Forelimb muscle (tissue), 1 donor: ENCODE measurements at regions not wholly inside any gene's neighbourhood (a gene's known extent, or its start where the extent isn't known, plus 50 kb on each side); places are given as distances from the start of the nearest gene placed in this dataset.

ENCODE experiments used
- DNase-seq: peaks from one replicate; pipeline ENCODE4 v3.0.0-alpha.2; 2013; ENCODE audit warnings: low read depth

DNA sequence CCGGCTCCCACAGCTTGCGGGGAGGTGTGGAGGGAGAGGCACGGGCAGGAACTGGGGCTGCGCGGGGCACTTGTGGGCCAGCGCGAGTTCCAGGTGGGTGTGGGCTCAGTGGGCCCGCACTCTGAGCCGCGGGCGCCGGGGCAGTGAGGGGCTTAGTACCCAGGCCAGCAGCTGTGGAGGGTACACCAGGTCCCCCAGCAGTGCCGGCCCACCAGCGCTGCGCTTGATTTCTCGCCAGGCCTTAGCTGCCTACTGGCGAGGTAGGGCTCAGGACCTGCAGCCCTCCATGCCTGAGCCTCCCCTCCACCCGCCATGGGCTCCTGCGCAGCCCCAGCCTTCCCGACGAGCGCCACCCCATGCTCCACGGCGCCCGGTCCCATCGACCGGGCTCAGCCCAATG lies 337.9 kb upstream of the ACVR2A start:
- no peak for DNase-seq

GRCh38 chr2:147502711-147503290 lies 342.0 kb upstream of the ACVR2A start:
- DNase-seq = no peak

DNA sequence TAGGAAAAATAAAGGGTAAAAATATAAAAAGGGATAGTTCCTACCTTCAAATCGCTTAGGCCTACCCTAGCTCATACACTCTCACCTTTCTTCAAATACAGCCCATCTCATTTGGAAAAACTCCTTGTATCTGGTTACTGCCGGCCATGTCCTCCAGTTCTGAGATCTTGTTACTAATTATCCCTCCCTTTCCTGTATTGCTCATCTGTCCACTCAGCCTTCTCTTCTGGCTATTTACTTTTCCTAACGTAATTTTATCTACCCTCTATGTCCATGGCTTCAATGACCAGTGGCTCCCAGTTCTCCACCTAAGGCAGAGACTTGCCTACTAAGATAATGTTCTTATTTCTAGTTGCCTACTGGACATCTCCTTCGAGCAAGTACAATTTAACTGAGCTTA lies 342.9 kb upstream of the ACVR2A start:
- no peak for DNase-seq

- no peak for DNase-seq
Measured at GRCh38 chr2:147500819-147501395, 343.9 kb upstream of the ACVR2A start.

DNA sequence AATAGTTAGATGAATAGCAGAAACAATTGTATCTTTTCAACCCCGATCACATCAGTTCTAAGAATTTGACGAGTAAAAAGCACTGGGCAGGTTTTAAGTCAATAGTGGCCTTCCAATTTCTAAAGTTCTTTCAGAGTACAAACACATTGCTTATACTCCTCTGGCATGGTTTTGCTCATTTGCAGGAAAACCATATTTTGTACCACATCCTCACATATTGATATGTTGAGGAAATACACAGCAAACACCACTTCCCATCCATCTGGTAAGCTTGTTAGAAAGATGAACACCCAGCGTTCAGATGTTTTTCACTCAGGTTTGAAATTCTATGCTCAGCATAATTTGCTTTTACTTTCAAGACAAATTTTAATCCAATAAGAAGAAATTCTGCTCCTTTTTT lies 344.6 kb upstream of the ACVR2A start:
- no peak for DNase-seq

GRCh38 chr2:147499785-147500184 lies 345.0 kb upstream of the ACVR2A start:
- no peak for DNase-seq

DNA sequence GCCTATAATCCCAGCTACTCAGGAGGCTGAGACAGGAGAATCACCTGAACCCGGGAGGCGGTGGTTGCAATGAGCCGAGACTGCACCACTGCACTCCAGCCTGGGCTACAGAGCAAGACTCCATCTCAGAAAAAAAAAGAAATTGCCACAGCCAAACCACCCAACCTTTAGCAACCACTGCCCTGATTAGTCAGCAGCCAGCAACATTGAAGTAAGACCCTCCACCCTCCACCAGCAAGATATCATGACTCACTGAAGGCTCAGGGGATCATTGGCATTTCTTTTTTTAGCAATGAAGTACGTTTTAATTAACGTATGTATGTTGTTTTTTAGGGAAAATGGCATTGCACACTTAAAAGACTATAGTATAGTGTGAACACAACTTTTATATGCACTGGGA lies 349.1 kb upstream of the ACVR2A start:
- no peak for DNase-seq

DNA sequence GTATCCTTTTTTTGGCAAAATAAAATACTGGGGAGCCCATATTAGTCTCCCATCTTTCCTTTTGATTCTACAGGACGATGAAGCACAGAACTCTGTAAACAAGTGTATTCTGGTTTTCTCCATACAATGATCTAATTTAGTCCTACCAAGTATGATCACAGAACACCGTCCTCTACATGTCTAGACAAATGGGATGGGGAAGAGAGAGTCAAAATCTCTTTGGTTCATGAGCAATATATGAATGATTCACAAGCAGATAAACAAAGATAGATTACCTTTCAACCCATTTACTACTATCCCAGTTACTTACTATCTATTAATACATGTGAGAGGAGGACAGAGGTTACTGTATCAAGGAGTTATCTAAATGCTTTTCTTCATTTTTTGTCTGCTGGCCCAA lies 352.4 kb upstream of the ACVR2A start:
- DNase-seq = no peak

GRCh38 chr2:147491506-147491905 lies 353.3 kb upstream of the ACVR2A start:
- no peak for DNase-seq

GRCh38 chr2:147490401-147491261 lies 354.2 kb upstream of the ACVR2A start:
- DNase-seq = no peak

DNA sequence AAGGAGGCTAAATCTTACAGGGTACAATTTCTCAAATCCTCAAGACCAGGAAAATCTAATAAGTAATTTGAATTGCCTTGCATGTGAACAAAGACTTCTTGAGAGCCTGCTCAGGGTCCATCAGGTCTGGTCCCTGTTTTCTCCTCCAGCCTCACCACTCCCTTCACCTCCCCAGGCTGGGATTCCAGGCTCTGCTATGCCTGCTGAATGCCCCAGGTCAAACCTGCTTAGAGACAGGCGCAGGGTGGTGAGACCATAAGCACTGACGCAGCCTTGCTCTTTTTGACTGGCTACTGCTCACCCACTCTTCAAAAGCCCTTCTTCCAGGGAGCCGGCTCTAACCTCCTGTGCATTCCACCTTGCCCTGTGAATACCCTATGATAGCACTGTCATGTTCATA lies 356.4 kb upstream of the ACVR2A start:
- no peak for DNase-seq

DNA sequence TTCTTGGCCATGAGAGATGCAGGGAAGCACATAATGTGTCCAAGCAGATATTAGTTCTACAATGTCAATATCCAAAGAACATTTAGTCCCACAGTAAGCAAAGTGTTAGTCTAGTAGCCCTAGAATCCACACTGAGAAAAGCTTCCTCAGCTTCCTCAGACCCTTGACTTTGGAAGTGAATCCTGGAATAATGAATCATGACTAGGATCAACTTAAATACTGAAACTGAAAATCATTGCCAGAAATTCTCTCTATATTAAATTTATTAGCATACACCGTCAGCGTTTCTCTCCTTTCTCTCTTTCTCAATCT lies 356.9 kb upstream of the ACVR2A start:
- DNase-seq = no peak

GRCh38 chr2:147487286-147487977 lies 357.4 kb upstream of the ACVR2A start:
- no peak for DNase-seq

DNA sequence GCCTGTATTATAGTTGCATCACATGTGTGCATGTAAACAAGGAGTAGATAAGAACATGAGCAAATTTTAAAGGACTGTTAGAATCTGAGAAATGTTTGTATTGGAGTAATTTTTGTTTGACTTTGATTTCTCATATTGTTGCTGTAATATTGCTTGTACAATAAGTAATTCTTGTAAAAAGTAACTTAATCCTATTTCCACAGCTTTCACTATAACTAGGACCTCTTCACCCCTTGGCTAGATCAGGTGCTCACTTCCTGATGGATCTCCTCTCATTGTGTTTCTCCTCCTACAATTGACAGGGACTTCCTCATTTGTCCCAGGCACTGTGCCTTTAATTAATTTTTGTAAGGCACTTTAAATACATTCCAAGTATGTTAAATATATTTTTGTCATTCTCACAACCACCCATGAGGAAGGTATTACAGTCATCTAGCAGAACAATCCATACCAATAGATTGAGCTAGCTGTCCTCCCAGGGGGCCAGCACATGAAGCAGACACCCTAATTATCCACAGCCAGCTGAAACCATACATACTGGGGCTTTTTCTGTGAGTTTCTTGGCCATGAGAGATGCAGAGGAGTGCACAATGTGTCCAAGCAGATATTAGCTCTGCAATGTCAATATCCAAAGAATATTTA lies 359.5 kb upstream of the ACVR2A start:
- DNase-seq = no peak

GRCh38 chr2:147483911-147484310 lies 360.9 kb upstream of the ACVR2A start:
- DNase-seq = no peak

DNA sequence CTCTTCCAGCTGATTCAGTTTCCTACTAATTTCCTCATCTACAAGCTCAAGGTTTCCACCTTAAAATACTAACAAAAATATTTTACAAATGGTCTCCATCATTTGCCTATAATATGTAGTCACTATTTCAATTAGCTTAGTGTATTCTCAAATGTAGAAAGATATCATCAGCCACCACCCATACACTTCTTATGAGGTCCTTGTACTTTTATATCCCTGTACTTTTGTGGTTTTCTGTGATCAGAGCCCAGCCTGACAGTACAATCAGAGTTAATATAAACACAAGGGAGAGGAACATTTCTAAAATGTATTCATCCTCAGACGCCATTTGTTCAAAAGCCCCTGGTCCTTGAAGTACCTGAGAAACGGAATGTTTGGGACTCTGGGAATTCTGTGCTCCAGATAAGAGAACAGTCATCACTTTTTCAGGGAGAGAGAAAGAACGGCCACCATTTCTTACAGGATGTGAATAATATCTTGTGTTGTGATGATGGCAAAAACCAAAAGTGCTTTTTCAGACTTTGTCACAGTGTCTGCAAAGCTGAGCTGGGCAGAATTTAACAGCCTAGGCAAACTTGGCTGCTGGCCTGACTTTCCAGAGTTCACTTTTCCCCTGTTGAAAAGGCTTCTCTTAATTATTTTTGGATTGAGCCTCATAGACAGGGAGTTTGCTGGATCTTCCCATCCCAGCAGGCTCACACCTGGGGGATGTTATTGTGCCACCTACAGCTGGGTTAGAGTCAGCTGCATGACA lies 361.7 kb upstream of the ACVR2A start:
- DNase-seq = no peak

GRCh38 chr2:147482111-147482895 lies 362.5 kb upstream of the ACVR2A start:
- no peak for DNase-seq

DNA sequence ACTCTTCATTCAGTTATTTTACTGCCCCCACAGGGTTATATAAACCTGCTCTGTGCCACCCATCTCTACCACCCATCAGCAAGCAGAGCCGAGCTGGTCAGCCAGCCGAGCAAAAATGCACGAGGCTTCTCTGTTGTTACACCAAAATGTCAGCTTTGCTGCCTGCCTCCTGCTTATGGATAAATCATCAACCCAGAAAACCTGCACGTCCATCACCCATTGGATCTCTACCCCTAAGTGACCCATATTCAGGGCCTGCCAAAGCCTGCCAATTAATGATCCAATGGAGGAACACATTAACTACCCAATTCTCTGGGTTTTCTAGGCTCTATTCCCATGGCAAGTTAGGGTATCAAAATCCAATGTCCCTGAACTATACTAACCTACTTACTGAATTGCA lies 365.5 kb upstream of the ACVR2A start:
- no peak for DNase-seq

DNA sequence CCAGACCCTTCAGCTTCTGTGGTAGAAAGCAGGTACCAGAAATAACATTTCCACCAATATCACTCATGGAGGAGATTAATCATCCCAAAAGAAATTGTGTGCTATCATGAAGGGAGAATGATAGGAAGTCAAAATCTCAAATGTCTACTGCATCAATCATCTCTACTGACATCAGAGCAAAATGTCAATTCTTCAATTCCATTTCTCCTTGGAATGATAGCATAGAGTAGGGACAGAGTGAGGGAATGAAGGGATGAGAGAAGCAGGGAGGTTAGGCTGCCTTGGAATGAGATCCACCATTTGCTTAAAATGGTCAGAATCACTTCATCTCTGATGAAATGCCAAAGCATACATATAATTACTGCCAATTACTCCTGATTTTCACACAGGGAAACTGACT lies 371.8 kb upstream of the ACVR2A start:
- DNase-seq = no peak

DNA sequence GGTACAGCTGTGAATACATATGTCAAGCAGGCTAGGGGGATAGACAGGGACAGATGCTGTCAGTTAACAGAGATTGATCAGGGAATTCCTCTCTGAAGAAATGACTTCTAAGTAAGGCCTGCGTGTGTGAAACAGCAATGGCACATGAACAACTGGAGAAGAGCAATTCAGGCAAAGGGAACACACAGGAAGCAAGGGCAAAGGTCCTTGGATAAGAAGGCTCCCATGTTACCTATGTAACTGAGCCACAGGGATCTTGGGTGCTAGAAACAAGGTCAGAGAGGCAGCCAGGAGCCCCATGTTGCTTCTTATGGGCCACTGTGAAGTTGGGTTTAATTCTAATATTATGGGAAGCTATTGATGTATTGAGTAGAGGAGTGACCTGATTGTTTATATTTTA lies 373.7 kb upstream of the ACVR2A start:
- DNase-seq = no peak

DNA sequence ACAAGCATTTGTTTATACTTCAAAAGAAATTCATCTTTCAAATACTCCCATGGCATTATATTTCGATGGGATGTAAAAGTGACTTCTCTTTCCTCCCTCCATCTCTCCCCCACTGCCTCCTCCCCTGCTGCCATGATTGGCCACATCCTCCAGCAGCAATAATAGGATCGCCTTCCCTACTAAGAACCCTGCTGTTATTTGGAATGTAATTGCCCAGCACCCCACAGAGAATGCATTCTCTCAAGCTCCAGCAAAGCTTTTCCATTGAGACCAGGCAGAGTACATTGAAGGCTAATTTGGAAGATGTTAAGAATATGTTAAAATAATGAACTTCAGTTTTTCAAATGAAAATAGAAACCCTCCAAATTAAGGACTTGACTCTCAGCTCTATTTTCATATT lies 375.4 kb upstream of the ACVR2A start:
- DNase-seq = no peak
